22Rv1 (cell line): ENCODE measurements at regions not wholly inside any gene's neighbourhood (a gene's known extent, or its start where the extent isn't known, plus 50 kb on each side); places are given as distances from the start of the nearest gene placed in this dataset.

ENCODE experiments used
- H3K27ac ChIP-seq: fragments of 450-650 bp; 2 replicates; pipeline ENCODE4 v1.5.1; 2017
- ZFX ChIP-seq: fragments of 450-650 bp; IDR thresholded peaks from 2 replicates; pipeline ENCODE4 v1.6.1; 2017; ENCODE audit warnings: antibody characterized with exemption, borderline replicate concordance
- TF ChIP-seq, protein P1 (sequence below): fragments of 450-650 bp; IDR thresholded peaks from 2 replicates; pipeline ENCODE4 v1.5.1; 2017; ENCODE audit warnings: mild to moderate bottlenecking

DNA sequence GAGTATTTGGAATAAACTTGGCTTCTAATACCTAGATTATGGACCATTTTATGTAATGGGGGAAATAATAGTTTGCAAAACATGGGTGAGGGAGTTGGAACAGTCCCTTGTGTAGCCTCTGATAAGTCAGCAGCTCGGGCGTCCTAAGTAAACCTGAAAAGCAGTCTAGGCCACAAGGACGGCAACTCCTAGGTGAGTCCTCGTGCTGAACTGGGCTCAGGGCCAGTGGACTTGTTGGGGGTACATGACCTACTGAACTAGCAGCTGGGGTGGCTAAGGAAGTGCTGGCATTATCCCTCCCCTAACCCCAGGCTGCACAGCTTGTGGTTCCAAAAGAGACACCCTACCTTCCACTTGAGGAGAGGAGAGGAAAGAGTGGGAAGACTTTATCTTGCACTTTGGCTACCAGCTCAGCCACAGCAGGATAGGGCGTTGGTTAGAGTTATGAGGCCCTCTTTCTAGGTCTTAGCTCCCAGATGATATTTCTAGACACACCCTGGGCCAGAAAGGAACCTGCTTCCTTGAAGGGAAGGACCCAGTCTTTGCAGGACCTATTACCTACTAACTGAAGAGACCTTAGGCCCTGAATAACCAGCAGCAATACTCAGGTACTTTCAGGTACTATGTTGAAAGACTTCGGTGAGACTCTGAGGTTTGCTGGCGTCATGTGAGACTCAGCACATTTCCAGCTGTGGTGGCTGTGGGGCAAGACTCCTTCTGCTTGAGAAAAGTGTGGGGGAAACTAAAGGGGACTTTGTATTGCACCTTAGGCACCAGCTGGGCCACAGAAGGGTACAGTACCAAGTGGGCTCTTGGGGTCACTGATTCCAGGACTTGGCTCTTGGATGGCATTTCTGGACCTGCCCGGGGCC, 71.0 kb downstream of the AQP4 start:
- TF ChIP-seq, protein P1, sequence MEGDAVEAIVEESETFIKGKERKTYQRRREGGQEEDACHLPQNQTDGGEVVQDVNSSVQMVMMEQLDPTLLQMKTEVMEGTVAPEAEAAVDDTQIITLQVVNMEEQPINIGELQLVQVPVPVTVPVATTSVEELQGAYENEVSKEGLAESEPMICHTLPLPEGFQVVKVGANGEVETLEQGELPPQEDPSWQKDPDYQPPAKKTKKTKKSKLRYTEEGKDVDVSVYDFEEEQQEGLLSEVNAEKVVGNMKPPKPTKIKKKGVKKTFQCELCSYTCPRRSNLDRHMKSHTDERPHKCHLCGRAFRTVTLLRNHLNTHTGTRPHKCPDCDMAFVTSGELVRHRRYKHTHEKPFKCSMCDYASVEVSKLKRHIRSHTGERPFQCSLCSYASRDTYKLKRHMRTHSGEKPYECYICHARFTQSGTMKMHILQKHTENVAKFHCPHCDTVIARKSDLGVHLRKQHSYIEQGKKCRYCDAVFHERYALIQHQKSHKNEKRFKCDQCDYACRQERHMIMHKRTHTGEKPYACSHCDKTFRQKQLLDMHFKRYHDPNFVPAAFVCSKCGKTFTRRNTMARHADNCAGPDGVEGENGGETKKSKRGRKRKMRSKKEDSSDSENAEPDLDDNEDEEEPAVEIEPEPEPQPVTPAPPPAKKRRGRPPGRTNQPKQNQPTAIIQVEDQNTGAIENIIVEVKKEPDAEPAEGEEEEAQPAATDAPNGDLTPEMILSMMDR, result no peak
- TF ChIP-seq ZFX, result no peak
- H3K27ac ChIP-seq, result no peak overlapping the region

DNA sequence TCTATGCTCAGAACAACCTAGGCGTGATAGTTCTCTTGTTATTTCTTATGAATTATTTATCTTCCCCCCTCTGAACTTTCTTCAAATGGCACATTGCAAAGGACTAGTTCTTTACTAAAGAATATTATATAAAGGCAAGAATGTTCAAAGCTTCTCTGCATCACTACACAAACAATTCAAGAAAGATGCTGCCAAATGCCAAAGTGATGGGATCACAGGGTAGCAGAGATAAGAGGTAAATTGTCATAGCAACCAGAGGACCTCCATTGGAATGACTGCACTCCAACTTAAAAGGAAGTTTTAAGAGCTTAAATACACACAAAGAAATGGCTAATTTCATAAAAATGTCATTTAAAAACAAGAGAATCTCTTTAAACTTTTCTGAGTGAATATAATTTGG, 72.8 kb downstream of the AQP4 start:
- no peak for TF ChIP-seq ZFX
- TF ChIP-seq, protein P1, result no peak
- H3K27ac ChIP-seq, result no peak overlapping the region

DNA sequence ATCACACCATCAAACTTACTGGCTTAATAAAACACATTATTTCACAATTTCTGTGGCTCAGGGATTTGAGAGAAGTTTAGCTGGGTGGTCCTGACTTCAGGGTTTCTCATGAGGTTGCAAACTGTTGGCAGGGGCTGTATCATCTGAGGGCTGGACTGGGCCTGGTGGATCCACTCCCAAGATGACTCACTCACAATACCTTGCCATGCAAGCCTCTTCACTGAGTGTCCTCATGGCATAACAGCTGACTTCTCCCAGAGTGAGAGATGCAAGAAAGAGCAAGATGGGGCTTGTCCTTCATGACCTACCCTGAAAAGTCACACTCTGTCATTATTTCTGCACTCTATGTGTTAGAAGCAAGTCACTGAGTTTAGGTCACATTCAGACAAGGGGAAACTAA, 73.8 kb downstream of the AQP4 start:
- TF ChIP-seq, protein P1, result no peak
- no peak for TF ChIP-seq ZFX
- H3K27ac ChIP-seq, result no peak overlapping the region

DNA sequence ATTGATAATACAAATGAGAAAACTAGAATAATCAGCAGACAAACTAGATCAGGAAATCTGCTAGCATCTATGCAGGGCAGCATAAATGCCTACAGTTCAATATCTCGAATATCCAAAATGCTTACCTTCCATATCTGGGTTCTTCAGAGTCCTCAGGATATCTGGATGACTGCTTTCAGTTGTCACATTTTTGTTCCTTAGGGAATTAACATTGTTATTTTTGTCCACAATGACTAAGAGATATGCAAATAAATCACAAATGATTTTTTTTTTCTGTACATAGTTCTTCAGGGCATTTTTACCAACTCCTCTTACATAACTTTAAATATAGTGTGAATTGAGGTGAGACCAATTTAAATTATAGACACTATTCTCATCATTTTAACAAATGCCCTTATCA, 80.9 kb downstream of the AQP4 start:
- TF ChIP-seq ZFX, result no peak
- TF ChIP-seq, protein P1, result no peak
- H3K27ac ChIP-seq, result no peak overlapping the region

DNA sequence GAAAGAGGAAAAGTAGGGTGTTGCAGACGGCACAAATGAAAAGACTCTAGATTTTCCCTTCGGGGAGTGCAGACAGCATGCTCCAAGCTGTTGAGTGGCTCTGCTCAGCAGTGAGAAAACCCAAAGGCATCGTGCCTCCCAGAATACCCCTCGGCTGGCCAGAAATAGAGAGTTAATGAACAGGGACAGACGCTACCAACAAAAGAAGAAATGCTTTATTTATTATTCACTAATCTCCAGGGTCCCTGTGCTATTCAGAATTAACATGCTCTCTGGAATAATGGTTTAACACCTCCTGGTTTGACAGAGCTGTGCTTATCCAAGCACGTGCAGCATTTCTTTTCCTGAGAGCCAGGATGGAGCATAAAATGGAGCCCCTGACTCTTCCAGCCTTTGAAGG, 82.3 kb downstream of the AQP4 start:
- TF ChIP-seq, protein P1, result no peak
- no peak for TF ChIP-seq ZFX

DNA sequence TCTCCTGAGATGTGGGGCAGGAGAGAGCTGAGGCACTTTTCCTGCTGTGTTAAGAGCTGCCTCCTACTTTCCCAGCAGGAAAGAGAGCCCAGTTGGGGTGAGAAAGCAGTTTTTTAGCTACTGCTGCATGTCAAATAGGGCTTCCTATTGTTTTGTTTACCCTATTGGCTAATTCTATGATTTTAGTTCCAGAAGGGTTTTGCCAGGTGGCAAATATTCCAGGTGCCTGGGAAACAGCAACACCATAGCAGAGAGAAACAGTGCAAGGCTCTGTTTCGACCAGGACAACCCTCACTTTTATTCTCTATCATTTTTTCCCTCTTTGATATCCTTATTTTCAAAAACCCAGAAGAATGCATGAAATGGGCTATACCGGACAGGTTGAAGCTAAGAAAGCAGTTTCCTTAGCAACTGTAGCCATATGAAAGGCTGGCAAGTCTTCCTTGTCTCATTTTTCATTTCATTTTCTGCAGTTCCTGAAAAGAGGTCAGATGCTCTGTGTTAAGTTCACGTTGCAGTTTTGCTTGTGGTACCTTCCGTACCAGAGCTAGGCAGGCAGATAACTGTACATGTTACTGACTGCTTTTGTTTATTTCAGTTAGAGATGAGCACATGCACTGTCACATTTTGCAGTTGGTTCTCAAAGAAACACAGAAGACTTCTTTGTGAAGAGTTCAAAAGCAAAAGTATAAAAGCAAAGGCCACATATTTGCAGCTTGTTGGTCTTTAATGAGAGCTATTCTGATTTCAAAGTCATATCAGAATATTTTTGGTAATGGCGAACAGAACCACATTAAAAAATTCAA, 84.8 kb downstream of the AQP4 start:
- TF ChIP-seq, protein P1, result no peak
- no peak for TF ChIP-seq ZFX
- H3K27ac ChIP-seq, result no peak overlapping the region

More for the DNA sequence above, 82.3 kb downstream of the AQP4 start:
- no peak overlapping the region for H3K27ac ChIP-seq

DNA sequence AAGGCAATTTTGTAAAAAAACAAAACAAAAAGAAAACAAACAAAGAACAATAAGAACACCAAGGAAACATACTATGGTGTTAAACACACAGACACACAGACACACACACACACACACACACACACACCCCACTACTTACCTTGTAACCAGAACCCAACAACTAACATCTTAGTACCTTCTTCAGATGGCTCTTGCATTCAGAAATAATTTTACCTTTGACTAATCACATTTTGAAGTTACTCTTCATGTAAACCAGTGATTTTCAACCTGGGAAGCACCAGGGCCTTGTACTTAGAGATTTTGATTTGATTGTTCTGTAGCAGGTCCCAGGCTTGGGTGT, 87.5 kb downstream of the AQP4 start:
- TF ChIP-seq, protein P1, result no peak
- no peak for TF ChIP-seq ZFX

More for the DNA sequence above, 87.5 kb downstream of the AQP4 start:
- H3K27ac ChIP-seq, result no peak overlapping the region
